ENCODE measurements at regions not wholly inside any gene's neighbourhood (a gene's known extent, or its start where the extent isn't known, plus 50 kb on each side); places are given as distances from the start of the nearest gene placed in this dataset.

DNA sequence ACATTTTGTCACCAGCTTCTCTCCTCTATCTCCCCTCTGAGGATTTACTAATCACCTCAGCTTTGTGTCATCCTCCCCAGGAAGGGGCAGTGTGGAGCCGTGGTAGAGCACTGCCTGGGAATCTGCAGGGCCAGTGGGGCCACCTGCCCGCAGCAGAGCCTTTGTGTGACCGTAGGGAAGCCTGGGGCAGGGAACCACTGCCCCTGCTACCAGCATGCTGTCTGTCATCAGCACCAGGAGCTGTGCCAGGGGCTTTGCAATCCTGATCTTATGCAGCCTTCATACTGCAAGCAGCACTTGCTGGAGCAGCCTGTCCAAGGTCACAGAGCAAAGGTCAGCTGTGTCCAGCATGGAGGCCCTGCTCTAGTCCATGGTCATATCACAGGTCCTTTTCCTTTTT lies 170.2 kb upstream of the IL12A start:
- no peak overlapping the region for H3K4me3 ChIP-seq (ENCODE audit: low read length)
- no peak for DNase-seq (ENCODE audit: low read depth)
- TF ChIP-seq, protein P1, sequence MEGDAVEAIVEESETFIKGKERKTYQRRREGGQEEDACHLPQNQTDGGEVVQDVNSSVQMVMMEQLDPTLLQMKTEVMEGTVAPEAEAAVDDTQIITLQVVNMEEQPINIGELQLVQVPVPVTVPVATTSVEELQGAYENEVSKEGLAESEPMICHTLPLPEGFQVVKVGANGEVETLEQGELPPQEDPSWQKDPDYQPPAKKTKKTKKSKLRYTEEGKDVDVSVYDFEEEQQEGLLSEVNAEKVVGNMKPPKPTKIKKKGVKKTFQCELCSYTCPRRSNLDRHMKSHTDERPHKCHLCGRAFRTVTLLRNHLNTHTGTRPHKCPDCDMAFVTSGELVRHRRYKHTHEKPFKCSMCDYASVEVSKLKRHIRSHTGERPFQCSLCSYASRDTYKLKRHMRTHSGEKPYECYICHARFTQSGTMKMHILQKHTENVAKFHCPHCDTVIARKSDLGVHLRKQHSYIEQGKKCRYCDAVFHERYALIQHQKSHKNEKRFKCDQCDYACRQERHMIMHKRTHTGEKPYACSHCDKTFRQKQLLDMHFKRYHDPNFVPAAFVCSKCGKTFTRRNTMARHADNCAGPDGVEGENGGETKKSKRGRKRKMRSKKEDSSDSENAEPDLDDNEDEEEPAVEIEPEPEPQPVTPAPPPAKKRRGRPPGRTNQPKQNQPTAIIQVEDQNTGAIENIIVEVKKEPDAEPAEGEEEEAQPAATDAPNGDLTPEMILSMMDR (conservative IDR thresholded peaks at IDR 0.05; ENCODE audit: low read depth, low read length) = no peak

- no peak for DNase-seq (ENCODE audit: low read depth)
- TF ChIP-seq, protein P1 (conservative IDR thresholded peaks at IDR 0.05; ENCODE audit: low read depth, low read length) = no peak
- H3K4me3 ChIP-seq (ENCODE audit: low read length) = no peak overlapping the region
Measured at GRCh38 chr3:159818997-159819500, 169.6 kb upstream of the IL12A start.

DNA sequence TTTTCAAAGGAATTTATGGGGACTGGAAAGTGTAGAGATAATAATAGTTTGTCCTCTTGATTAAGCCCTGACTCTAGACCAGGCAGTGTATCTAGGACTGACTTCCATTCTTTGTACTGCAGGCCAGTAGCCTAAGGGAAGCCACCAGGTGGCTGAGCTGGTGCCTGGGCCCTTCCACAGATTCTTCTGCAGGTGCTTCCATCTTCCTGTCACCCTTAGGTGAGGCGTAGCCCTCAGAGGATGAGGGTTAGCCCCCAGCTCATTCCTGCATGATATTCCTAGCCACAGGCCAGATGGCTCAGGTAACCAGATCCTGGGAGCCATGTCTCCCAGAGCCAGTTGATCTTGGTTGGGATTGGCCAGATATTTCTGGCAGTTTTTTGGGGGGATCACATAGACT lies 169.0 kb upstream of the IL12A start:
- no peak overlapping the region for H3K4me3 ChIP-seq (ENCODE audit: low read length)
- TF ChIP-seq, protein P1 (conservative IDR thresholded peaks at IDR 0.05; ENCODE audit: low read depth, low read length) = no peak
- no peak for DNase-seq (ENCODE audit: low read depth)

DNA sequence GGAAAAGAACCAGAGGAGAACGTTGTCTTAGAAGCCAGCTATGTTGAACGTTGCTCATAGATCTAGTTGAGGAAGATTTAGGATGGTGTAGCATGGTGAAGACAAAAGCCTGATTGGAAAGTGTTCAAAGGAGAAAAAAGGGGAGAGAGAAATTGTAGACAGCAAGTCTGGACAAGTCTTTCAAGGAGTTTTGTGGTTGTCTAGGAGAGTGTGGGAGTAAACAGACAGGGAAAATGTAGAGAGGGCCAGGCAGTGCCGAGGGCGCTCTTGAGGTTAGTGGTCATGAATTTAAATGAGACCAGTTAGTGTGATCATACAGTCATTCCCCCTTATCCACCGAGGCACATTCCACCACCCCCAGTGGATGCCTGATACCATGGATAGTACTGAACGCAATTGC lies 167.5 kb upstream of the IL12A start:
- no peak overlapping the region for H3K4me3 ChIP-seq (ENCODE audit: low read length)
- TF ChIP-seq, protein P1 (conservative IDR thresholded peaks at IDR 0.05; ENCODE audit: low read depth, low read length) = no peak
- DNase-seq (ENCODE audit: low read depth) = no peak

DNA sequence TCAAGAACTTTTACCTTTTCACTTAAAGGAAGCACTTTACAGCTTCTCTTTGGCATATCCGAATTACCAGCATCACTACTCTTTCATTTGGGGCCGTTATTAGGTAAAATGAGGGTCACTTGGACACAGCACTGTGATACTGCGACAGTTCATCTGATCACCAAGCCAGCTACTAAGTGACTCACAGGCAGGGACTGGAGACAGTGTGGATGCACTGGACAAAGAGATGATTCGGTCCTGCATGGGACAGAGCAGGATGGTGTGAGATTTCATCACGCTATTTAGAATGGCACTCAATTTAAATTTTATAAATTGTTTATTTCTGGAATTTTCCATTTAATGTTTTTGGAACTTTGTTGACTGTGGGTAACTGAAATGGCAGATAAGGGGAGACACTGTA lies 166.9 kb upstream of the IL12A start:
- no peak for DNase-seq (ENCODE audit: low read depth)
- TF ChIP-seq, protein P1 (conservative IDR thresholded peaks at IDR 0.05; ENCODE audit: low read depth, low read length) = no peak

GRCh38 chr3:159823780-159824179 lies 164.9 kb upstream of the IL12A start:
- TF ChIP-seq, protein P1 (conservative IDR thresholded peaks at IDR 0.05; ENCODE audit: low read depth, low read length) = no peak
- DNase-seq (ENCODE audit: low read depth) = no peak
- H3K4me3 ChIP-seq (ENCODE audit: low read length) = no peak overlapping the region

More for the DNA sequence above, 166.9 kb upstream of the IL12A start:
- no peak overlapping the region for H3K4me3 ChIP-seq (ENCODE audit: low read length)

DNA sequence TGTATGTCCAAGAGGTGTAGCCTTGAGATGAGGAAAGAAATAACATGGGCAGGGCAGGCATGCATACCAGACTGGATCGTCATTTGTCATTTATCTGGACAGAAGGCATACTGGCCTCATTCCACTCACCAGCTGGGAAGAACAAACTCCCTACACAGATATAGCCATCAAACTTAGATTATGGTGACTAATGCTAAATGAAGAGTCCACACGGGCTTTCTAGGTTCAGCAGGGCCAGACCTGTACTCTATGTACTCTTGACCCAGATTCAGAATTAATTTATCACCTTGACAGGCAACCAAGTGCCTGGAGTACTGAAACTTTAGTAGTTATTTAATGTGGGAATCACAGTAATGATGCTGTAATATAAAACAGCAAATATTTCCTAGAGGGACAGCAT lies 164.3 kb upstream of the IL12A start:
- TF ChIP-seq, protein P1 (conservative IDR thresholded peaks at IDR 0.05; ENCODE audit: low read depth, low read length) = no peak
- DNase-seq (ENCODE audit: low read depth) = no peak

More for the DNA sequence above, 164.3 kb upstream of the IL12A start:
- no peak overlapping the region for H3K4me3 ChIP-seq (ENCODE audit: low read length)
